ENCODE measurements at regions not wholly inside any gene's neighbourhood (a gene's known extent, or its start where the extent isn't known, plus 50 kb on each side); places are given as distances from the start of the nearest gene placed in this dataset.

GRCh38 chr6:22025468-22026163, 271.2 kb downstream of the PRL start:
- H3K27me3 Mint-ChIP-seq: no peaks in the 10 kb centered on the region
- Histone ChIP-seq H3K9me3 (ENCODE audit: control extremely low read depth in 1 of 3, control insufficient read depth in 2 of 3, insufficient read depth in 1 of 3, low read length in 2 of 3) (peaks cover 0 to 7% (median 0%) of the 10 kb centered on the region in 3 donors), H3K4me1 (ENCODE audit: control insufficient read depth in 2 of 2, insufficient read depth in 2 of 2, low read length in 2 of 2) (peaks cover 19 to 21% of the 10 kb centered on the region in 2 donors), H3K79me2 (ENCODE audit: control insufficient read depth, insufficient read depth, low read length) (no peaks in the 10 kb centered on the region), H2AFZ (ENCODE audit: insufficient read depth, low read depth, low read length, poor library complexity, severe bottlenecking) (peak overlapping the region; percentile 41), H4K20me1 (ENCODE audit: control insufficient read depth, insufficient read depth, low read length, poor library complexity, severe bottlenecking) (no peaks in the 10 kb centered on the region), H3K4me2 (replicated peaks; ENCODE audit: low read depth, low read length, poor library complexity, severe bottlenecking) (peak overlapping the region; percentile 32), H3K27me3 (replicated peaks in 1 of 4; ENCODE audit: control extremely low read depth in 1 of 4, control insufficient read depth in 3 of 4, insufficient read depth in 4 of 4, low read length in 3 of 4) (no peaks in the 10 kb centered on the region), H3K27ac (ENCODE audit: low read length in 2 of 2) (no peak overlapping the region), H3K36me3 (replicated peaks in 1 of 2; ENCODE audit: control extremely low read depth in 1 of 2, control insufficient read depth in 1 of 2, extremely low read depth in 1 of 2, insufficient read depth in 2 of 2, low read length in 1 of 2) (no peaks in the 10 kb centered on the region), H3K4me3 (ENCODE audit: control extremely low read depth in 1 of 5, extremely low read depth in 1 of 5, insufficient read depth in 1 of 5, low read depth in 2 of 5, low read length in 4 of 5) (no peak overlapping the region), H3K9ac (ENCODE audit: low read length) (no peak overlapping the region)
- intact Hi-C loops (cut with micrococcal nuclease): no loop called here
- no peak for TF ChIP-seq EZH2 (IDR thresholded peaks at IDR 0.05; ENCODE audit: borderline replicate concordance, insufficient read depth, low read depth, low read length, poor library complexity, severe bottlenecking)
- TF ChIP-seq, protein P1, sequence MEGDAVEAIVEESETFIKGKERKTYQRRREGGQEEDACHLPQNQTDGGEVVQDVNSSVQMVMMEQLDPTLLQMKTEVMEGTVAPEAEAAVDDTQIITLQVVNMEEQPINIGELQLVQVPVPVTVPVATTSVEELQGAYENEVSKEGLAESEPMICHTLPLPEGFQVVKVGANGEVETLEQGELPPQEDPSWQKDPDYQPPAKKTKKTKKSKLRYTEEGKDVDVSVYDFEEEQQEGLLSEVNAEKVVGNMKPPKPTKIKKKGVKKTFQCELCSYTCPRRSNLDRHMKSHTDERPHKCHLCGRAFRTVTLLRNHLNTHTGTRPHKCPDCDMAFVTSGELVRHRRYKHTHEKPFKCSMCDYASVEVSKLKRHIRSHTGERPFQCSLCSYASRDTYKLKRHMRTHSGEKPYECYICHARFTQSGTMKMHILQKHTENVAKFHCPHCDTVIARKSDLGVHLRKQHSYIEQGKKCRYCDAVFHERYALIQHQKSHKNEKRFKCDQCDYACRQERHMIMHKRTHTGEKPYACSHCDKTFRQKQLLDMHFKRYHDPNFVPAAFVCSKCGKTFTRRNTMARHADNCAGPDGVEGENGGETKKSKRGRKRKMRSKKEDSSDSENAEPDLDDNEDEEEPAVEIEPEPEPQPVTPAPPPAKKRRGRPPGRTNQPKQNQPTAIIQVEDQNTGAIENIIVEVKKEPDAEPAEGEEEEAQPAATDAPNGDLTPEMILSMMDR (IDR thresholded peaks at IDR 0.05): no peak
- no peak for ATAC-seq (ENCODE audit: low read depth)
- WGBS (ENCODE audit: insufficient coverage): 44% methylated on average over 3 of the region's 9 CpGs
- H3K9me3 Mint-ChIP-seq (ENCODE audit: insufficient read depth): peaks cover 2% of the 10 kb centered on the region
- ChIA-PET CTCF (no interaction called here), POLR2A (no interaction called here)
- H3K4me1 Mint-ChIP-seq: peaks cover 25% of the 10 kb centered on the region
- peak overlapping the region; percentile 12 for H3K27ac Mint-ChIP-seq
- peak; percentile 12 for DNase-seq
- peak overlapping the region; percentile 20 for H3K4me3 Mint-ChIP-seq

DNA sequence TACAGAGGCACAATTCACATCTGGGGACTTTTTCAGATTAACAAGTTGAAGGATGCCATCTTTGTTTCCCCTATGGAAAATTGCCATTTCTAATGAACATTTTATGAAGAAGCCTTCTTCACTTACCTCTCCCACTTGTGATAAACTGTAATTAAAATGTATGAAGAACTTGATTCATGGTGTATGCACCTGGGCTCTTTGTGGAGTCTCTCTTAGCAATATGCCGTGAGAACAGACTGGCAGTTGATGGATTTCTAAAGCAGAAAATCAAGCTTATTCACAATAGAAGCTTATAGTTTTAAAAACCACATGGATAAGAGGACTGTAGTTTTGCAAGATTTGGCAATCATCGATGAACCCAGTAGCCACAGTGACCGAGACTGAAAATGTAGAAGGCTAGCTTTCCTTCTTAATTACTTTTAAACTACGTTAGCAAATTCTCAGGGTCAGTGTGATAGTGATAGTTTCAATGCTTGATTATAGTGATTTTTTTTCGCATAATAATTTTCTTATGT, 270.6 kb downstream of the PRL start:
- TF ChIP-seq EZH2 (IDR thresholded peaks at IDR 0.05; ENCODE audit: borderline replicate concordance, insufficient read depth, low read depth, low read length, poor library complexity, severe bottlenecking): no peak
- TF ChIP-seq, protein P1 (IDR thresholded peaks at IDR 0.05): no peak
- peaks cover 2% of the 10 kb centered on the region for H3K9me3 Mint-ChIP-seq (ENCODE audit: insufficient read depth)
- DNase-seq: no peak

More for the DNA sequence above, 270.6 kb downstream of the PRL start:
- H3K4me1 Mint-ChIP-seq: peaks cover 25% of the 10 kb centered on the region
- Histone ChIP-seq H3K27me3 (replicated peaks in 1 of 4; ENCODE audit: control extremely low read depth in 1 of 4, control insufficient read depth in 3 of 4, insufficient read depth in 4 of 4, low read length in 3 of 4) (no peaks in the 10 kb centered on the region), H3K36me3 (replicated peaks in 1 of 2; ENCODE audit: control extremely low read depth in 1 of 2, control insufficient read depth in 1 of 2, extremely low read depth in 1 of 2, insufficient read depth in 2 of 2, low read length in 1 of 2) (no peaks in the 10 kb centered on the region), H3K9ac (ENCODE audit: low read length) (no peak overlapping the region), H3K27ac (ENCODE audit: low read length in 2 of 2) (no peak overlapping the region), H3K79me2 (ENCODE audit: control insufficient read depth, insufficient read depth, low read length) (no peaks in the 10 kb centered on the region), H4K20me1 (ENCODE audit: control insufficient read depth, insufficient read depth, low read length, poor library complexity, severe bottlenecking) (no peaks in the 10 kb centered on the region), H3K4me3 (ENCODE audit: control extremely low read depth in 1 of 5, extremely low read depth in 1 of 5, insufficient read depth in 1 of 5, low read depth in 2 of 5, low read length in 4 of 5) (no peak overlapping the region), H3K9me3 (ENCODE audit: control extremely low read depth in 1 of 3, control insufficient read depth in 2 of 3, insufficient read depth in 1 of 3, low read length in 2 of 3) (peaks cover 0 to 7% (median 0%) of the 10 kb centered on the region in 3 donors), H3K4me2 (replicated peaks; ENCODE audit: low read depth, low read length, poor library complexity, severe bottlenecking) (peak overlapping the region; percentile 32), H2AFZ (ENCODE audit: insufficient read depth, low read depth, low read length, poor library complexity, severe bottlenecking) (peak overlapping the region; percentile 41), H3K4me1 (ENCODE audit: control insufficient read depth in 2 of 2, insufficient read depth in 2 of 2, low read length in 2 of 2) (peaks cover 19 to 21% of the 10 kb centered on the region in 2 donors)
- WGBS (ENCODE audit: insufficient coverage): no CpG with 5 or more reads among the region's 5 CpGs
- no peaks in the 10 kb centered on the region for H3K27me3 Mint-ChIP-seq
- H3K4me3 Mint-ChIP-seq: peak overlapping the region; percentile 3
- ATAC-seq (ENCODE audit: low read depth): no peak
- intact Hi-C loops (cut with micrococcal nuclease): no loop called here
- ChIA-PET CTCF (no interaction called here), POLR2A (no interaction called here)
- H3K27ac Mint-ChIP-seq: peak overlapping the region; percentile 12

Measured in B cell (primary cell).